ENCODE measurements at regions not wholly inside any gene's neighbourhood (a gene's known extent, or its start where the extent isn't known, plus 50 kb on each side); places are given as distances from the start of the nearest gene placed in this dataset.

GRCh38 chr20:50373674-50374286, 136.4 kb upstream of the PTPN1 start:
- H3K9me3 ChIP-seq: no peaks in the 10 kb centered on the region
- H3K36me3 ChIP-seq: no peaks in the 10 kb centered on the region
- TF ChIP-seq CTCF (IDR thresholded peaks at IDR 0.05): no peak
- no peak for TF ChIP-seq EP300 (IDR thresholded peaks at IDR 0.05; ENCODE audit: low read depth)
- TF ChIP-seq POLR2A (IDR thresholded peaks at IDR 0.05): no peak
- TF ChIP-seq POLR2AphosphoS5 (IDR thresholded peaks at IDR 0.05): no peak
- intact Hi-C loops (cut with DNase I; ENCODE audit: low total_unique reads) (no loop called here), in situ Hi-C loops (cut with MboI; ENCODE audit: low pct_ligation_motif_present in 1 of 4, low pct_unique_long_range_greater_than_20kb in 1 of 4, low sequenced_read_pairs in 3 of 4) (no loop called here)
- 45 to 46% methylated on average over 4 to 7 of the region's 7 CpGs for WGBS, 2 donors (ENCODE audit: low coverage in 1 of 2)
- DNase-seq: no peak
- no peak overlapping the region for H3K27ac ChIP-seq
- H3K4me1 ChIP-seq: peaks cover 11 to 22% (median 15%) of the 10 kb centered on the region in 4 donors
- no peaks in the 10 kb centered on the region for H3K27me3 ChIP-seq
- no peak overlapping the region for H3K4me3 ChIP-seq

- in situ Hi-C loops (cut with MboI; ENCODE audit: low pct_ligation_motif_present in 1 of 4, low pct_unique_long_range_greater_than_20kb in 1 of 4, low sequenced_read_pairs in 3 of 4) (no loop called here), intact Hi-C loops (cut with DNase I; ENCODE audit: low total_unique reads) (no loop called here)
- H3K27me3 ChIP-seq: no peaks in the 10 kb centered on the region
- H3K4me3 ChIP-seq: no peak overlapping the region
- peaks cover 9 to 23% (median 15%) of the 10 kb centered on the region in 4 donors for H3K4me1 ChIP-seq
- WGBS, 2 donors (ENCODE audit: low coverage in 1 of 2): 64 to 79% methylated on average over 3 to 4 of the region's 4 CpGs
- no peak overlapping the region for H3K27ac ChIP-seq
- no peak for TF ChIP-seq POLR2AphosphoS5 (IDR thresholded peaks at IDR 0.05)
- TF ChIP-seq POLR2A (IDR thresholded peaks at IDR 0.05): no peak
- TF ChIP-seq EP300 (IDR thresholded peaks at IDR 0.05; ENCODE audit: low read depth): no peak
- TF ChIP-seq CTCF (IDR thresholded peaks at IDR 0.05): no peak
- no peaks in the 10 kb centered on the region for H3K9me3 ChIP-seq
- H3K36me3 ChIP-seq: no peaks in the 10 kb centered on the region
- DNase-seq: no peak
These were observed 135.6 kb upstream of the PTPN1 start for GRCh38 chr20:50374541-50375078.

- intact Hi-C loops (cut with DNase I; ENCODE audit: low total_unique reads): no loop called here
- no peak for DNase-seq
- WGBS, 2 donors (ENCODE audit: low coverage in 1 of 2): 86 to 88% methylated on average over 7 to 14 of the region's 14 CpGs
- Histone ChIP-seq H3K27me3 (no peaks in the 10 kb centered on the region), H3K4me1 (peaks cover 22 to 35% (median 26%) of the 10 kb centered on the region in 4 donors), H3K9me3 (no peaks in the 10 kb centered on the region), H3K36me3 (no peaks in the 10 kb centered on the region), H3K4me3 (no peak overlapping the region), H3K27ac (no peak overlapping the region)
- no peak for TF ChIP-seq POLR2AphosphoS5 (IDR thresholded peaks at IDR 0.05)
- TF ChIP-seq POLR2A (IDR thresholded peaks at IDR 0.05): no peak
- no peak for TF ChIP-seq CTCF (IDR thresholded peaks at IDR 0.05)
- no peak for TF ChIP-seq EP300 (IDR thresholded peaks at IDR 0.05; ENCODE audit: low read depth)
- in situ Hi-C loops (cut with MboI; ENCODE audit: low pct_ligation_motif_present in 1 of 4, low pct_unique_long_range_greater_than_20kb in 1 of 4, low sequenced_read_pairs in 3 of 4): no loop called here
These were observed 133.8 kb upstream of the PTPN1 start for GRCh38 chr20:50376179-50376887.

GRCh38 chr20:50376888-50377459, 133.2 kb upstream of the PTPN1 start:
- 72% methylated on average over 16 of the region's 17 CpGs; no CpG with 5 or more reads in 1 of the 2 donors for WGBS, 2 donors (ENCODE audit: low coverage in 1 of 2)
- H3K27ac ChIP-seq: no peak overlapping the region
- H3K4me3 ChIP-seq: no peak overlapping the region
- TF ChIP-seq CTCF (IDR thresholded peaks at IDR 0.05): no peak
- no peak for TF ChIP-seq EP300 (IDR thresholded peaks at IDR 0.05; ENCODE audit: low read depth)
- TF ChIP-seq POLR2AphosphoS5 (IDR thresholded peaks at IDR 0.05): no peak
- no peak for TF ChIP-seq POLR2A (IDR thresholded peaks at IDR 0.05)
- no peaks in the 10 kb centered on the region for H3K36me3 ChIP-seq
- DNase-seq: no peak
- H3K27me3 ChIP-seq: no peaks in the 10 kb centered on the region
- intact Hi-C loops (cut with DNase I; ENCODE audit: low total_unique reads) (no loop called here), in situ Hi-C loops (cut with MboI; ENCODE audit: low pct_ligation_motif_present in 1 of 4, low pct_unique_long_range_greater_than_20kb in 1 of 4, low sequenced_read_pairs in 3 of 4) (no loop called here)
- H3K9me3 ChIP-seq: no peaks in the 10 kb centered on the region
- peaks cover 25 to 41% (median 32%) of the 10 kb centered on the region in 4 donors for H3K4me1 ChIP-seq
